ENCODE measurements at regions not wholly inside any gene's neighbourhood (a gene's known extent, or its start where the extent isn't known, plus 50 kb on each side); places are given as distances from the start of the nearest gene placed in this dataset.

DNA sequence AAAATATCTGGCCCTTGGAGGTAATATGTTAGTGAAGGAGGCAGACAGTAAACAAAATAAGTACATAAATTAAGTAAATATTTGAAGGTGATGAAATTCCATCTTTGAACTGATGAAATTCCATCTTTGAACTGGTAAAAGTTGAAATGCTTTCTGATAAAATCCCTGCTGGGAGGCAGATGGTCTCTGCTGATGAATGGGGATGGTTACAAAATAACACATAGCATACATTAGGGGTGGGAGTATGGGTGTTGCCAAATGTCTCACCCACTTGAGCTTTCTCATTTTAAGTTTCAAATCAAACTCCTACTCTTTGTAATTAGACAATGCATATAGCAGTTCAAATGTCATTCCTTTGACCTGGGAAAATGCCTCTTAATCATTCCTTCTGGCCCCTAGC, 77.5 kb upstream of the SORCS3 start:
- H3K36me3 Mint-ChIP-seq (ENCODE audit: insufficient read depth, unreplicated experiment), result no peaks in the 10 kb centered on the region
- BruUV-seq (replicated peaks), result no TSS peak
- intact Hi-C loops (cut with micrococcal nuclease; ENCODE audit: unreplicated experiment), result no loop called here
- H3K4me3 Mint-ChIP-seq (ENCODE audit: low read depth, unreplicated experiment), result no peak overlapping the region
- H3K27me3 Mint-ChIP-seq (ENCODE audit: unreplicated experiment), result peaks cover 14% of the 10 kb centered on the region
- TF ChIP-seq, protein P1, sequence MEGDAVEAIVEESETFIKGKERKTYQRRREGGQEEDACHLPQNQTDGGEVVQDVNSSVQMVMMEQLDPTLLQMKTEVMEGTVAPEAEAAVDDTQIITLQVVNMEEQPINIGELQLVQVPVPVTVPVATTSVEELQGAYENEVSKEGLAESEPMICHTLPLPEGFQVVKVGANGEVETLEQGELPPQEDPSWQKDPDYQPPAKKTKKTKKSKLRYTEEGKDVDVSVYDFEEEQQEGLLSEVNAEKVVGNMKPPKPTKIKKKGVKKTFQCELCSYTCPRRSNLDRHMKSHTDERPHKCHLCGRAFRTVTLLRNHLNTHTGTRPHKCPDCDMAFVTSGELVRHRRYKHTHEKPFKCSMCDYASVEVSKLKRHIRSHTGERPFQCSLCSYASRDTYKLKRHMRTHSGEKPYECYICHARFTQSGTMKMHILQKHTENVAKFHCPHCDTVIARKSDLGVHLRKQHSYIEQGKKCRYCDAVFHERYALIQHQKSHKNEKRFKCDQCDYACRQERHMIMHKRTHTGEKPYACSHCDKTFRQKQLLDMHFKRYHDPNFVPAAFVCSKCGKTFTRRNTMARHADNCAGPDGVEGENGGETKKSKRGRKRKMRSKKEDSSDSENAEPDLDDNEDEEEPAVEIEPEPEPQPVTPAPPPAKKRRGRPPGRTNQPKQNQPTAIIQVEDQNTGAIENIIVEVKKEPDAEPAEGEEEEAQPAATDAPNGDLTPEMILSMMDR (IDR thresholded peaks at IDR 0.05; ENCODE audit: unreplicated experiment), result no peak
- H3K27ac Mint-ChIP-seq (ENCODE audit: unreplicated experiment), result no peak overlapping the region
- CTCF ChIA-PET, result no interaction called here
- DNase-seq, result no peak
- no peaks in the 10 kb centered on the region for H3K9me3 Mint-ChIP-seq (ENCODE audit: low read depth, unreplicated experiment)
- no peaks in the 10 kb centered on the region for H3K4me1 Mint-ChIP-seq (ENCODE audit: low read depth, unreplicated experiment)

DNA sequence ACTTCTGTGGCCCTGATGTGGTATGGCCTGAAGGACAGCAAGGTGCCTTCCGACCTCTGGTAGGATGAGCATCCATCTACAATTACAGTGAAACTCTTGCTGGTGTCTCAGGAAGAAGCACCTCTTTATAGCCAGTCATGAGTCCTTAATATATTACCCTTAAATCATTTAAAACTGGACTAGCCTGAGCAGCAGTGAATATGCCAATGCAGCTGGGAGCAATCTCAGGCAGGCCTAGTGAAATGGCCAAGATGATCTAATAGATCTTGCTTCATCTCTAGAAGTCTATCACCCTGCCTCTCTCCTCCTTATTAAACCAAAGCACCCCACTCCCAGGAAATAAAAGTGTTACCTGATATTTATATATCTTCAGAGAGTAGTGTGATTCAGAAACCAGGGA, 66.7 kb upstream of the SORCS3 start:
- peaks cover 66% of the 10 kb centered on the region for H3K27me3 Mint-ChIP-seq (ENCODE audit: unreplicated experiment)
- H3K36me3 Mint-ChIP-seq (ENCODE audit: insufficient read depth, unreplicated experiment), result no peaks in the 10 kb centered on the region
- BruUV-seq (replicated peaks), result no TSS peak
- CTCF ChIA-PET, result interaction anchor here (0.6 kb wide), 1 partner anchor 75 kb away, joined by 4 read pairs; no protein-coding TSS in a partner anchor
- no peak overlapping the region for H3K4me3 Mint-ChIP-seq (ENCODE audit: low read depth, unreplicated experiment)
- no peaks in the 10 kb centered on the region for H3K9me3 Mint-ChIP-seq (ENCODE audit: low read depth, unreplicated experiment)
- H3K4me1 Mint-ChIP-seq (ENCODE audit: low read depth, unreplicated experiment), result no peaks in the 10 kb centered on the region
- no peak overlapping the region for H3K27ac Mint-ChIP-seq (ENCODE audit: unreplicated experiment)
- intact Hi-C loops (cut with micrococcal nuclease; ENCODE audit: unreplicated experiment), result no loop called here
- TF ChIP-seq, protein P1 (IDR thresholded peaks at IDR 0.05; ENCODE audit: unreplicated experiment), result no peak
- DNase-seq, result no peak

DNA sequence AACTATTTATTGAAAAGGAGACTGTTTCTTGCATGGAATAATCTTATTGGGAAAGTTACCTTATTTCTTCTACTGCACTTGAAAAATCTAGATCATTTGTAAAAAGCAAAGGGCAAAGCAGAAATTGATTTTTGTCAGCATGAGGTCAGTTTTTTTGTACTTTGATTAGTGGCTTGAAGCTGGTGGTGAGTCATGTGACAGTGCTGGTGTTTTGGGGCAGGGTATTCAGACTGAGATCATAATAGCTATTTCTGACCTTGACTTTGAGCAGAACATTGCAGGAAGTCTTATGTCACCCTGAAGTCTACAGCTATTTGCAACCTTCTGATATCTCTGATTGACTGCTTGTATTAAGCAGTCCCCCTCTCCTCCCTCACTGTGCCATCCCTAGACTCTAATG, 66.3 kb upstream of the SORCS3 start:
- Mint-ChIP-seq H3K36me3 (ENCODE audit: insufficient read depth, unreplicated experiment) (no peaks in the 10 kb centered on the region), H3K27ac (ENCODE audit: unreplicated experiment) (no peak overlapping the region), H3K9me3 (ENCODE audit: low read depth, unreplicated experiment) (no peaks in the 10 kb centered on the region), H3K4me3 (ENCODE audit: low read depth, unreplicated experiment) (no peak overlapping the region), H3K4me1 (ENCODE audit: low read depth, unreplicated experiment) (no peaks in the 10 kb centered on the region), H3K27me3 (ENCODE audit: unreplicated experiment) (peaks cover 70% of the 10 kb centered on the region)
- no peak for DNase-seq
- TF ChIP-seq, protein P1 (IDR thresholded peaks at IDR 0.05; ENCODE audit: unreplicated experiment), result no peak
- BruUV-seq (replicated peaks), result no TSS peak
- intact Hi-C loops (cut with micrococcal nuclease; ENCODE audit: unreplicated experiment), result no loop called here
- CTCF ChIA-PET, result interaction anchor here (0.6 kb wide), 1 partner anchor 75 kb away, joined by 4 read pairs; no protein-coding TSS in a partner anchor

DNA sequence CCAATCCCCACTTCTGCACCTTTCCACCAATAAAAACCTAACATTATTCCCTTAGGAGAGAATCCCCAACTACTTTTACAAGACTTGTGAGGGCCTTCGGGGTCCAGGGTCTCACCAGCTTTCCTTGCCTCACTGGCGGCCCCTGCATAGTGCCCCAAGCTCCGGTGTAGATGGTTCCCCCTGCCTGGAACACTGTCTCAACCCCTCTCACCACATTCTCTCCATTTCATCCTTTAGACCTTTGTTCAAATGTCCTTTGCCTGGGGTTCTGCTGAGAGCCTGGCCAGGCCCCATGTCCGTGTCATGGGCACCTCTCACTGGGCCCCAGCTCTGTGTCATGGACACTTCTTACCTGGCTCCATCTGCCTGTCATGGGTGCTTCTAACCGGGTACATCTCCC, 64.5 kb upstream of the SORCS3 start:
- Mint-ChIP-seq H3K27me3 (ENCODE audit: unreplicated experiment) (peaks cover 79% of the 10 kb centered on the region), H3K4me1 (ENCODE audit: low read depth, unreplicated experiment) (no peaks in the 10 kb centered on the region), H3K36me3 (ENCODE audit: insufficient read depth, unreplicated experiment) (no peaks in the 10 kb centered on the region), H3K4me3 (ENCODE audit: low read depth, unreplicated experiment) (no peak overlapping the region), H3K9me3 (ENCODE audit: low read depth, unreplicated experiment) (no peaks in the 10 kb centered on the region), H3K27ac (ENCODE audit: unreplicated experiment) (no peak overlapping the region)
- CTCF ChIA-PET, result no interaction called here
- intact Hi-C loops (cut with micrococcal nuclease; ENCODE audit: unreplicated experiment), result no loop called here
- no TSS peak for BruUV-seq (replicated peaks)
- no peak for DNase-seq
- TF ChIP-seq, protein P1 (IDR thresholded peaks at IDR 0.05; ENCODE audit: unreplicated experiment), result no peak
